Activated CD8-positive, alpha-beta memory T cell treated with anti-CD3 and anti-CD28 coated beads for 1 hour (primary cell): ENCODE measurements at regions not wholly inside any gene's neighbourhood (a gene's known extent, or its start where the extent isn't known, plus 50 kb on each side); places are given as distances from the start of the nearest gene placed in this dataset.
"Not testable (repeated sequence)": the region's sequence is repeated elsewhere in the genome, so short reads cannot be mapped to it uniquely, and the experiment has no call there.

Experiments used
- DNase-seq, 2 donors: peaks; one replicate each; pipeline ENCODE4 v3.0.0-alpha.2; 2020; ENCODE audit warnings: low read depth in 1 of 2; ENCODE audit errors: extremely low read depth in 1 of 2

GRCh38 chr7:106583706-106584690 is 77.0 kb downstream of the CCDC71L start:
- no peak for DNase-seq

- DNase-seq = no peak
Measured at GRCh38 chr7:106583100-106583499, 77.9 kb downstream of the CCDC71L start.

- no peak for DNase-seq
Measured at GRCh38 chr7:106582365-106582764, 78.6 kb downstream of the CCDC71L start.

- not testable (repeated sequence) for DNase-seq
Measured at GRCh38 chr7:106579086-106579485, 81.9 kb downstream of the CCDC71L start.

GRCh38 chr7:106575138-106575823 is 85.7 kb downstream of the CCDC71L start:
- DNase-seq = no peak

- DNase-seq = no peak
Measured at GRCh38 chr7:106573738-106574137, 87.2 kb downstream of the CCDC71L start.

GRCh38 chr7:106573125-106573663 is 87.8 kb downstream of the CCDC71L start:
- DNase-seq = no peak

- no peak for DNase-seq
Measured at GRCh38 chr7:106572394-106573124, 88.4 kb downstream of the CCDC71L start.

- no peak for DNase-seq
Measured at GRCh38 chr7:106571563-106571962, 89.4 kb downstream of the CCDC71L start.

GRCh38 chr7:106570948-106571418 is 90.0 kb downstream of the CCDC71L start:
- DNase-seq = no peak

- no peak for DNase-seq
Measured at GRCh38 chr7:106570146-106570545, 90.8 kb downstream of the CCDC71L start.

GRCh38 chr7:106569500-106569929 is 91.4 kb downstream of the CCDC71L start:
- no peak for DNase-seq

- no peak for DNase-seq
Measured at GRCh38 chr7:106568680-106569499, 92.1 kb downstream of the CCDC71L start.

GRCh38 chr7:106568002-106568679 is 92.8 kb downstream of the CCDC71L start:
- DNase-seq = no peak

- not testable (repeated sequence) for DNase-seq
Measured at GRCh38 chr7:106567204-106568001, 93.6 kb downstream of the CCDC71L start.

GRCh38 chr7:106566672-106567071 is 94.3 kb downstream of the CCDC71L start:
- no peak for DNase-seq

GRCh38 chr7:106566196-106566595 is 94.8 kb downstream of the CCDC71L start:
- no peak for DNase-seq

- no peak for DNase-seq
Measured at GRCh38 chr7:106565428-106565827, 95.5 kb downstream of the CCDC71L start.
